LNCaP clone FGC (cell line): ENCODE measurements at regions not wholly inside any gene's neighbourhood (a gene's known extent, or its start where the extent isn't known, plus 50 kb on each side); places are given as distances from the start of the nearest gene placed in this dataset.
A peak's percentile ranks its signal among the peaks of the same experiment; 100 is the strongest.

Source experiments
- DNase-seq: peaks from one replicate; pipeline ENCODE4 v3.0.0-alpha.2; 2011; ENCODE audit warnings: low read depth
- H3K4me3 ChIP-seq: 2 replicates; pipeline ENCODE4 v1.5.1; 2011; ENCODE audit warnings: mild to moderate bottlenecking, low read depth, low read length, control low read depth
- TF ChIP-seq, protein P1 (sequence below): IDR thresholded peaks from 2 replicates; pipeline ENCODE4 v1.5.1; 2012; ENCODE audit warnings: mild to moderate bottlenecking; ENCODE audit not compliant: control insufficient read depth, insufficient read depth; ENCODE audit errors: extremely low read depth

GRCh38 chr2:239485622-239486021 is 84.8 kb upstream of the HDAC4 start:
- no peak for DNase-seq
- TF ChIP-seq, protein P1, sequence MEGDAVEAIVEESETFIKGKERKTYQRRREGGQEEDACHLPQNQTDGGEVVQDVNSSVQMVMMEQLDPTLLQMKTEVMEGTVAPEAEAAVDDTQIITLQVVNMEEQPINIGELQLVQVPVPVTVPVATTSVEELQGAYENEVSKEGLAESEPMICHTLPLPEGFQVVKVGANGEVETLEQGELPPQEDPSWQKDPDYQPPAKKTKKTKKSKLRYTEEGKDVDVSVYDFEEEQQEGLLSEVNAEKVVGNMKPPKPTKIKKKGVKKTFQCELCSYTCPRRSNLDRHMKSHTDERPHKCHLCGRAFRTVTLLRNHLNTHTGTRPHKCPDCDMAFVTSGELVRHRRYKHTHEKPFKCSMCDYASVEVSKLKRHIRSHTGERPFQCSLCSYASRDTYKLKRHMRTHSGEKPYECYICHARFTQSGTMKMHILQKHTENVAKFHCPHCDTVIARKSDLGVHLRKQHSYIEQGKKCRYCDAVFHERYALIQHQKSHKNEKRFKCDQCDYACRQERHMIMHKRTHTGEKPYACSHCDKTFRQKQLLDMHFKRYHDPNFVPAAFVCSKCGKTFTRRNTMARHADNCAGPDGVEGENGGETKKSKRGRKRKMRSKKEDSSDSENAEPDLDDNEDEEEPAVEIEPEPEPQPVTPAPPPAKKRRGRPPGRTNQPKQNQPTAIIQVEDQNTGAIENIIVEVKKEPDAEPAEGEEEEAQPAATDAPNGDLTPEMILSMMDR: no peak
- no peak overlapping the region for H3K4me3 ChIP-seq

DNA sequence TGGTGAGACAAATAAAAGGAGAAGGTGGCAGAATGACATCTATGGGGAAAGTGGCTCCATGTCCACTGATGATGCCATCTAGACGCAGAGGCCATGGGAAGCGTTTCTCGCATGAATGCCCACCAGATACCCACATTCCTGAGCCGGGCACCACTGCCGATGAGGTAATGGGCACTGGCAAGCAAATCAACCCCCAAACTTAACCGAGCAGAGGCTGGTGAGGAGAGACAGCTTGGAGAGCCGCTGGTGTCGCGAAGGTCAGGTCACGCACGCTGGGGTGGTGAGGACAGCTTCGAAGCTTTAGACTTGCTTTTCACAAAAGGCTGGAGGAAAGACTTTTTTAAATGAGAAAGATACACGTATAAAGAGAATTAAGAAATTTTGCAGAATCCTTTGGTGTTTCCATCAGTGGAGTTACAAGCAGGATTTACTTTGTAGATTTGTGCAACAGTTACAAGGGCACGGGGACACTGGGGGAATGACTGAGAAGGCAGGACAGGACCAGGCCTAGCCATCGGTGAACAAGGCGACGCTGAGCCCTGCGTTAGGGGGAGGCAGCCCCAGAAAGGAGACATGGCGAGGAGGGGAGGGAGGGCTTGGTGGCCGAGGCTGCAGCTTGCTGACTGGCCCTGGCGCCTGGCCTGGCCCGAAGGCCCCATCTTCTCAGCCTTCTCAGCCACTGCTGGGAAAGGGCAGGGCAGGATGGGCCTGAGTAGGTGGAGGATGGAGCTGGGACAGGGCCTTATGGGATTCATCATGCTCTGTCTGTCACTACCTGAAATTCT is 83.9 kb upstream of the HDAC4 start:
- no peak overlapping the region for H3K4me3 ChIP-seq
- TF ChIP-seq, protein P1: no peak
- DNase-seq: no peak

GRCh38 chr2:239482778-239483712 is 82.2 kb upstream of the HDAC4 start:
- no peak overlapping the region for H3K4me3 ChIP-seq
- DNase-seq: peak; percentile 2
- TF ChIP-seq, protein P1: no peak

DNA sequence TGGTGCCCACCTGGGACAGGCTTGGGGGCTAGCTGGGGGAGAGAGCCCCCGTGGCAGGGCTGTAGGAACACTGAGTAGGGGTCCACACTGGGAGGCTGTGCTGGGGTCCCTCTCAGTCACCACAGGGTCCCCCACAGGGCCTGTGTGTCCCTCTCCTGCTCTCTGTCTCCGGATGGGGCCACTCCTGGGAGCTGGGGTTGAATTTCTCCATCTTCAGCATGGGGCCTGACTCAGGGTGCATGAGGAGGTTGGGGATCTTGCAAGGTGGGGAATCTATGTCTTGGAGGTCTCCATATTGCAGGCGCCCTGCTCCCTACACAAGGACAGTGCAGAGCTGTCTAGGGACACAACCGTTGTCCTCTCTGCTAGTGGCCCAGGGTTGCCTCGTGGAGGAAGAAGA is 78.7 kb upstream of the HDAC4 start:
- H3K4me3 ChIP-seq: no peak overlapping the region
- no peak for DNase-seq
- TF ChIP-seq, protein P1: no peak

DNA sequence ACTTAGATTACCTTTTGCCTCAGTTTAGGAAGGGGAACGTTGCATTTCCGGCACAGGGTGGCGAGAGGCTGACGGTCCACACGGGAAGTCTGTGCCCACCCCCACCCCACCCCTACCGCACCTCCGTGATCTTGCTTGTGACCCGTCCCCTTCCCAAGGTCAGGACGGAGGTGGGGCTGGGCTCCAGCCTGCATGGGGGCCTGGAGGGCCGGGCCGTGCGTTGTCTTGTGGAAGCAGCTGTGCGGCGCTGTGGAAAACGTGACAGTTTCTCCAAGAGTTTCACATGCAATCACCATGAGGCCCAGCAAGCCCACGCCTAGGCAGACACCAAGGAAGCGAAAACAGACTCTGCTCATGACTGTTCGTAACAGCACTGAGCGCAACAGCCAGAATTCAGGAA is 76.8 kb upstream of the HDAC4 start:
- H3K4me3 ChIP-seq: no peak overlapping the region
- TF ChIP-seq, protein P1: no peak
- no peak for DNase-seq

- no peak overlapping the region for H3K4me3 ChIP-seq
- DNase-seq: no peak
- TF ChIP-seq, protein P1: no peak
These were observed 76.2 kb upstream of the HDAC4 start for GRCh38 chr2:239476757-239477585.
